Endothelial cell of umbilical vein (primary cell): ENCODE measurements at regions not wholly inside any gene's neighbourhood (a gene's known extent, or its start where the extent isn't known, plus 50 kb on each side); places are given as distances from the start of the nearest gene placed in this dataset.

Experiments used
- BruUV-seq: library from RNA; stranded (reverse); fragments of 400-500 nt; replicated peaks from 2 replicates; lab custom pipeline; 2021; lab: Mats Ljungman, UMichigan
- CTCF ChIA-PET: fragments of 300-600, 350-600 bp; sonication (Branson Sonifier 250); formaldehyde crosslinking; loops from one replicate; lab custom pipeline; 2021; ENCODE audit warnings: antibody characterized with exemption, inconsistent platforms; lab: Charles Lee
- POLR2A ChIA-PET: fragments of 300-600, 350-600 bp; sonication (Branson Sonifier 250); formaldehyde crosslinking; loops from one replicate; lab custom pipeline; 2021; ENCODE audit warnings: antibody characterized with exemption, inconsistent platforms; lab: Charles Lee
- DNase-seq: peaks from one replicate; pipeline ENCODE4 v3.0.0-alpha.2; 2011; ENCODE audit warnings: low read depth, low spot score
- FAIRE-seq: peaks from 2 replicates; lab custom pipeline; 2011; peaks lifted over from hg19 to GRCh38; lab: Jason Lieb, UNC
- H2AFZ ChIP-seq: 2 replicates; pipeline ENCODE4 v1.6.0; 2012; ENCODE audit warnings: low read depth, low read length, control low read depth, inconsistent platforms
- H3K27ac ChIP-seq: 2 replicates; pipeline ENCODE4 v1.5.1; 2011; ENCODE audit warnings: low read depth, mild to moderate bottlenecking, control low read depth, low read length, moderate library complexity; ENCODE audit not compliant: insufficient read depth
- H3K27me3 ChIP-seq, 2 experiments: 2 replicates each; pipeline versions ENCODE4 v1.6.0 to v1.6.1; 2011; ENCODE audit warnings: low read length in 2 of 2, mixed read lengths in 1 of 2; ENCODE audit not compliant: control insufficient read depth in 2 of 2, insufficient read depth in 2 of 2
- H3K36me3 ChIP-seq, 2 experiments: 2 replicates in 1 of 2; 3 replicates in 1 of 2; pipeline ENCODE4 v1.5.1; 2011; ENCODE audit warnings: low read length in 2 of 2, mild to moderate bottlenecking in 1 of 2, moderate library complexity in 1 of 2; ENCODE audit not compliant: control insufficient read depth in 2 of 2, insufficient read depth in 2 of 2; ENCODE audit errors: extremely low read depth in 1 of 2
- H3K4me1 ChIP-seq: 3 replicates; pipeline ENCODE4 v1.5.1; 2011; ENCODE audit warnings: mild to moderate bottlenecking, low read length; ENCODE audit not compliant: control insufficient read depth, insufficient read depth; ENCODE audit errors: extremely low read depth
- H3K4me2 ChIP-seq: 2 replicates; pipeline ENCODE4 v1.6.1; 2011; ENCODE audit warnings: low read length, control low read depth, mixed read lengths; ENCODE audit not compliant: insufficient read depth
- H3K4me3 ChIP-seq, 3 experiments: fragments of 200-600 bp in 1 of 3; sonication (generic), shearing (Covaris generic) in 1 of 3; replicated peaks in 1 of 3; 2 replicates each; pipeline ENCODE4 v1.5.1; 2011 to 2016; ENCODE audit warnings: control low read depth in 3 of 3, low read length in 3 of 3, mild to moderate bottlenecking in 2 of 3, inconsistent platforms in 1 of 3, low read depth in 1 of 3, moderate library complexity in 1 of 3; ENCODE audit not compliant: insufficient read depth in 1 of 3
- H3K79me2 ChIP-seq: 2 replicates; pipeline ENCODE4 v1.6.0; 2012; ENCODE audit warnings: low read length, inconsistent platforms; ENCODE audit not compliant: control insufficient read depth, insufficient read depth
- H3K9ac ChIP-seq: replicated peaks from 2 replicates; pipeline ENCODE3; 2011; ENCODE audit warnings: low read length, control low read depth; ENCODE audit not compliant: insufficient read depth; ENCODE audit errors: extremely low read depth
- H3K9me1 ChIP-seq: replicated peaks from 3 replicates; pipeline ENCODE4 v1.6.0; 2011; ENCODE audit warnings: mild to moderate bottlenecking, low read length; ENCODE audit not compliant: control insufficient read depth, insufficient read depth; ENCODE audit errors: extremely low read depth
- H3K9me3 ChIP-seq: replicated peaks from 2 replicates; pipeline ENCODE4 v1.5.1; 2012; ENCODE audit warnings: low read length, inconsistent platforms; ENCODE audit not compliant: control insufficient read depth, insufficient read depth
- H4K20me1 ChIP-seq: replicated peaks from 2 replicates; pipeline ENCODE3; 2011; ENCODE audit warnings: mild to moderate bottlenecking, low read length; ENCODE audit not compliant: control insufficient read depth, insufficient read depth; ENCODE audit errors: extremely low read depth
- EZH2 ChIP-seq: IDR thresholded peaks from 2 replicates; pipeline ENCODE4 v1.6.1; 2012; ENCODE audit warnings: borderline replicate concordance, low read depth, mild to moderate bottlenecking, moderate library complexity, low read length, inconsistent platforms; ENCODE audit not compliant: severe bottlenecking
- FOS ChIP-seq: IDR thresholded peaks from 2 replicates; pipeline ENCODE4 v1.6.1; 2011; ENCODE audit warnings: mild to moderate bottlenecking, low read length, moderate library complexity, borderline replicate concordance; ENCODE audit not compliant: insufficient read depth
- GATA2 ChIP-seq: IDR thresholded peaks from 2 replicates; pipeline ENCODE4 v1.7.0; 2011; ENCODE audit warnings: low read depth, mild to moderate bottlenecking, moderate library complexity, mixed read lengths, low read length; ENCODE audit not compliant: insufficient read length, insufficient read depth
- JUN ChIP-seq: IDR thresholded peaks from 2 replicates; pipeline ENCODE4 v1.6.1; 2011; ENCODE audit warnings: borderline replicate concordance, low read depth; ENCODE audit not compliant: insufficient read length, insufficient read depth
- MYC ChIP-seq: IDR thresholded peaks from one replicate; pipeline ENCODE4 v1.6.1; 2011; ENCODE audit warnings: mild to moderate bottlenecking, low read depth, low read length
- POLR2A ChIP-seq: IDR thresholded peaks from 2 replicates; pipeline ENCODE4 v1.6.1; 2012; ENCODE audit warnings: low read depth, mild to moderate bottlenecking, control low read depth, low read length
- POLR2AphosphoS5 ChIP-seq: IDR thresholded peaks from 2 replicates; pipeline ENCODE4 v1.6.1; 2012; ENCODE audit warnings: low read depth, mild to moderate bottlenecking, control low read depth, low read length, moderate library complexity; ENCODE audit not compliant: insufficient read depth
- dilution Hi-C: fragments of 300-500 bp; cut with MboI; formaldehyde crosslinking; loops from one replicate; pipeline ENCODE4 v1.15.0; 2019; ENCODE audit warnings: low sequenced_read_pairs; ENCODE audit not compliant: extremely low pct_ligation_motif_present
- intact Hi-C: fragments of 100-400 bp; cut with micrococcal nuclease; formaldehyde crosslinking; loops from one replicate; pipeline ENCODE4 v1.10.0; 2022
- TF ChIP-seq, protein P1 (sequence below), 2 donors: IDR thresholded peaks; 1 replicate in 1 of 2; 2 replicates in 1 of 2; pipeline ENCODE4 v1.5.1; 2011; ENCODE audit warnings: low read length in 2 of 2, mild to moderate bottlenecking in 2 of 2, moderate library complexity in 2 of 2, control low read depth in 1 of 2, inconsistent platforms in 1 of 2, low read depth in 1 of 2; ENCODE audit not compliant: insufficient read depth in 1 of 2; ENCODE audit errors: extremely low read depth in 1 of 2
- TF ChIP-seq, protein P2 (sequence below): IDR thresholded peaks from 2 replicates; pipeline ENCODE4 v1.6.1; 2011; ENCODE audit not compliant: insufficient read depth, insufficient read length

DNA sequence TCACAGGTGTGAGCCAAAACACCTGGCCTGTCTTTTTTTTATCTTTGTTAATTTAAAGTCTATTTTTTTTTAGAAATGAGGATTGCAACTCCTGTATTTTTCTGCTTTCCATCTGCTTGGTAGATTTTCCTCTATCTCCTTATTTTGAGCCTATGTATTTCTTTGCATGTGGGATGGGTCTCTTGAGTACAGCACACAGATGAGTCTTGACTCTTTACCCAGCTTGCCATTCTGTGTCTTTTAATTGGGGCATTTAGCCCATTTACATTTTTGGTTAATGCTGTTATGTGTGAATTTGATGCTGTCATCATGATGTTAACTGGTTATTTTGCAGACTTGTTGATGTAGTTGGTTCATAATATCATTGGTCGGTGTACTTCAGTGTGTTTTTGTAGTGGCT is 317.4 kb downstream of the IPO8 start:
- ChIA-PET CTCF (no interaction called here), POLR2A (no interaction called here)
- no peak overlapping the region for H3K4me2 ChIP-seq
- H3K27me3 ChIP-seq = peaks cover 0 to 2% of the 10 kb centered on the region in 2 experiments
- H3K9me3 ChIP-seq = no peaks in the 10 kb centered on the region
- FAIRE-seq (no peak), DNase-seq (no peak)
- no peaks in the 10 kb centered on the region for H3K4me1 ChIP-seq
- dilution Hi-C loops (no loop called here), intact Hi-C loops (no loop called here)
- no peak for TF ChIP-seq POLR2AphosphoS5
- no peak for TF ChIP-seq JUN
- no peak for TF ChIP-seq EZH2
- TF ChIP-seq, protein P1, sequence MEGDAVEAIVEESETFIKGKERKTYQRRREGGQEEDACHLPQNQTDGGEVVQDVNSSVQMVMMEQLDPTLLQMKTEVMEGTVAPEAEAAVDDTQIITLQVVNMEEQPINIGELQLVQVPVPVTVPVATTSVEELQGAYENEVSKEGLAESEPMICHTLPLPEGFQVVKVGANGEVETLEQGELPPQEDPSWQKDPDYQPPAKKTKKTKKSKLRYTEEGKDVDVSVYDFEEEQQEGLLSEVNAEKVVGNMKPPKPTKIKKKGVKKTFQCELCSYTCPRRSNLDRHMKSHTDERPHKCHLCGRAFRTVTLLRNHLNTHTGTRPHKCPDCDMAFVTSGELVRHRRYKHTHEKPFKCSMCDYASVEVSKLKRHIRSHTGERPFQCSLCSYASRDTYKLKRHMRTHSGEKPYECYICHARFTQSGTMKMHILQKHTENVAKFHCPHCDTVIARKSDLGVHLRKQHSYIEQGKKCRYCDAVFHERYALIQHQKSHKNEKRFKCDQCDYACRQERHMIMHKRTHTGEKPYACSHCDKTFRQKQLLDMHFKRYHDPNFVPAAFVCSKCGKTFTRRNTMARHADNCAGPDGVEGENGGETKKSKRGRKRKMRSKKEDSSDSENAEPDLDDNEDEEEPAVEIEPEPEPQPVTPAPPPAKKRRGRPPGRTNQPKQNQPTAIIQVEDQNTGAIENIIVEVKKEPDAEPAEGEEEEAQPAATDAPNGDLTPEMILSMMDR (IDR thresholded peaks at IDR 0.05; ENCODE audit: extremely low read depth in 1 of 2, insufficient read depth in 1 of 2, low read depth in 1 of 2, low read length in 2 of 2) = no peak
- TF ChIP-seq, protein P2, sequence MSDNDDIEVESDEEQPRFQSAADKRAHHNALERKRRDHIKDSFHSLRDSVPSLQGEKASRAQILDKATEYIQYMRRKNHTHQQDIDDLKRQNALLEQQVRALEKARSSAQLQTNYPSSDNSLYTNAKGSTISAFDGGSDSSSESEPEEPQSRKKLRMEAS = no peak
- TF ChIP-seq FOS = no peak
- no peak for TF ChIP-seq POLR2A
- no peak for TF ChIP-seq GATA2
- TF ChIP-seq MYC = no peak
- no peak overlapping the region for H2AFZ ChIP-seq
- no peak overlapping the region for H3K9ac ChIP-seq
- no peaks in the 10 kb centered on the region for H3K9me1 ChIP-seq
- no peak overlapping the region for H3K27ac ChIP-seq
- BruUV-seq = no TSS peak
- H3K4me3 ChIP-seq = no peak overlapping the region
- no peaks in the 10 kb centered on the region for H4K20me1 ChIP-seq
- no peaks in the 10 kb centered on the region for H3K36me3 ChIP-seq
- no peaks in the 10 kb centered on the region for H3K79me2 ChIP-seq
